ENCODE measurements at regions not wholly inside any gene's neighbourhood (a gene's known extent, or its start where the extent isn't known, plus 50 kb on each side); places are given as distances from the start of the nearest gene placed in this dataset.

DNA sequence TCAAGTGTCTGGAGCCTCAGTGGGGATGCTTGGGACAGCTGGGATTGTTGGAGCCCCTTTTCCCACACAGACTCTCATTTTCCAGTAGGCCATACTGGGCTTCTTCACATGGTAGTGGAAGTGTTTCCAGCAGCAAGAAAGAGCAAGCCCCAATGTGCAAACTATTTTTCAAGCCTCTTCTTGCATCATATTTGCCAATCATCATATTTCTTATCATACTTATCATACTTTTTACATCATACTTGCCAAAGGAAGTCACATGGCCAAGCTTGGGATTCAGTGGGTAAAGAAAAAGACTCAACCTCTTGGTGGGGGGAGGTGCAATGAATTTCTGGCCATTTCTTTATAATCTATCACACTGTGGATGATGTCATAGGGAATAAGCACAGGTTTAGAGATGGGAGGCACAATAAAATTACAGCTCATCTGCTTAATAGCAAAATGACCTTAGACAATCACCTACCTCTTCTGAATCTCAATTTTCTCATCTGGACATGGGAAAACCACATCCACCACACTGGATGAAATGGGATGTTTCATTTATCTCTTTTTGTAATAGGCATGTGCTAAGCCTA, 174.2 kb downstream of the MID1IP1 start:
- H3K27me3 ChIP-seq (ENCODE audit: control insufficient read depth, insufficient read depth, low read length): no peaks in the 10 kb centered on the region
- H3K36me3 ChIP-seq (ENCODE audit: control insufficient read depth, insufficient read depth, low read length): no peaks in the 10 kb centered on the region

DNA sequence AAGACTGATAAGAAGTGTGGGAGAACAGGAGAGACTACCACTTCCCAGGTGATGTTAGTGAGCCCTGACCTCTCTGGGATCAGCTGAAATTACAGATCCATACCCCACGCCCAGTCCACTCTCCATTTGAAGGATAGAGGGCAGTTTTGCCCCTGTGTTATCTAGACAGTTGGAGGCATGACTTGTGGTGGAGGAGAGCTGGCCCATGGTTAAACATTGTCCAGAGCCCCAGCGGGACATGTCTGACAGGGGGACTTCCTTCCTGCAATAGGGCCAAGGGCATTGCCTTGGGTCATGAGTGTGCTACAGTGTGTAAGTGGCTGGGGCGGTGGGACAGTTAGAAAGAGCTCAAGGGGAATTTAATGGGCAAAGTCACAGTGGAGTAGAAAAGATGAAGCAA, 181.1 kb downstream of the MID1IP1 start:
- H3K4me1 ChIP-seq (ENCODE audit: control insufficient read depth, insufficient read depth, low read length): no peaks in the 10 kb centered on the region
- no peaks in the 10 kb centered on the region for H3K27me3 ChIP-seq (ENCODE audit: control insufficient read depth, insufficient read depth, low read length)
- H3K9ac ChIP-seq (ENCODE audit: low read depth, low read length): no peak overlapping the region
- H3K4me3 ChIP-seq (ENCODE audit: low read depth, low read length): no peak overlapping the region
- no peaks in the 10 kb centered on the region for H3K9me3 ChIP-seq (ENCODE audit: control insufficient read depth, insufficient read depth, low read length)
- no peaks in the 10 kb centered on the region for H3K36me3 ChIP-seq (ENCODE audit: control insufficient read depth, insufficient read depth, low read length)

More for the DNA sequence above, 174.2 kb downstream of the MID1IP1 start:
- Histone ChIP-seq H3K4me1 (ENCODE audit: control insufficient read depth, insufficient read depth, low read length) (no peaks in the 10 kb centered on the region), H3K9me3 (ENCODE audit: control insufficient read depth, insufficient read depth, low read length) (no peaks in the 10 kb centered on the region), H3K4me3 (ENCODE audit: low read depth, low read length) (no peak overlapping the region), H3K9ac (ENCODE audit: low read depth, low read length) (no peak overlapping the region)

DNA sequence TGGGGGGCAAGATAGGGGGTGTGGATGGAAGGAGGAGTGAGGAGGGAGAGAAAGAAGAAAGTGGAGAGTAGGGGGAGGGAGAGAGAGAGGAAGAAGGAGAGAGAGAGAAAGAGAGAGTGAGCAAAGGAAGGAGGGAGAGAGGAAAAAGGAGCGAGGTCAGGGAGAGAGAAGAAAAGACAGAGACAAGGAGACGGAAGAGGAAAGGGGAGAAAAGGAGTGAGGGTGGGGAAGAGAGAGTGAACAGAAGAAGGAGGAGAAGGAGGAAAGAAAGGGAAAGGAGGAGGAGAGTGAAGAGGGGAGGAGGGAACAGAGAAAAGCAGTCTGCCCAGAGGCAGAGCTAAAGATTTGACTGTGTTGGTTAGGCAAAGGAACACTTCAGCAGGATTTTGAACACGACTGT, 181.6 kb downstream of the MID1IP1 start:
- Histone ChIP-seq H3K27me3 (ENCODE audit: control insufficient read depth, insufficient read depth, low read length) (no peaks in the 10 kb centered on the region), H3K4me3 (ENCODE audit: low read depth, low read length) (no peak overlapping the region)

DNA sequence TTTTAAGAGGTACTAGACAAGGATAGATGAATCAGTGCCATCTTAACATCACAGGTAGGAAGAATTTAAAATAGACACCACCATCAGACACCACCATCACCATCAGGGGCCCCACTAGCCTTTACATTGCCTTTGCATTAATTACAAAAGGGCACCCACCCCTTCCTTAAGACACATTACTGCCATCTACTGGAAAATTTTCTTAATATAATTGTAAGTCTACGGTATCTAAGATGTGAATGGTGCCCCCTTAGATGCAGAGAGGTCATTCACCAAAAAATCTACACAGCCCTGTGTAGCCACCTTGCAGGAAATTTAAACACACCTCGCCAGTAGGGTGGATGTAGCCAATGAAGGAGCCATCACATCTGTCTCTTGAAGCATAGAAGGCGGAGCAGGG, 184.1 kb downstream of the MID1IP1 start:
- H3K36me3 ChIP-seq (ENCODE audit: control insufficient read depth, insufficient read depth, low read length): no peaks in the 10 kb centered on the region
- H3K4me1 ChIP-seq (ENCODE audit: control insufficient read depth, insufficient read depth, low read length): no peaks in the 10 kb centered on the region
- no peak overlapping the region for H3K9ac ChIP-seq (ENCODE audit: low read depth, low read length)
- no peak overlapping the region for H3K4me3 ChIP-seq (ENCODE audit: low read depth, low read length)
- H3K27me3 ChIP-seq (ENCODE audit: control insufficient read depth, insufficient read depth, low read length): no peaks in the 10 kb centered on the region
- peaks cover 3% of the 10 kb centered on the region for H3K9me3 ChIP-seq (ENCODE audit: control insufficient read depth, insufficient read depth, low read length)

More for the DNA sequence above, 181.6 kb downstream of the MID1IP1 start:
- H3K9ac ChIP-seq (ENCODE audit: low read depth, low read length): no peak overlapping the region
- no peaks in the 10 kb centered on the region for H3K36me3 ChIP-seq (ENCODE audit: control insufficient read depth, insufficient read depth, low read length)
- peaks cover 2% of the 10 kb centered on the region for H3K9me3 ChIP-seq (ENCODE audit: control insufficient read depth, insufficient read depth, low read length)
- H3K4me1 ChIP-seq (ENCODE audit: control insufficient read depth, insufficient read depth, low read length): no peaks in the 10 kb centered on the region

DNA sequence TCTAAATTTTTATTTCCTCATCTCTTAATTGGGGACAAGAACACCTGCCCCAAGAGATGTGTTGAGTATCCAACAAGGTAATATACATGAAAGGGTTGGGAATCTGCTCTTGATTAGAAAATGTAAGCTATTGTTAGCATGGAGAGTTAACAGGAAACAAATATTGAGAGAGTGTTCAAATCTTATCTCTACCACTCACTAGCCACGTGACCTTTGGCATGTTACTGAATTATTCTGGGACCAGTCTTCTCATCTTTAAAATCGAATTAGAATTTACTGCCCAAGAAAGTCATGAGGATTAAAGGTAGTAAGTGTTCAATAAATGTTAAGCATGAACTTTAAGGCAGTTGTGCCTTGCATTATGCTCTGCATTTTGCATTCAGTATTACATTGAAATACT, 184.7 kb downstream of the MID1IP1 start:
- Histone ChIP-seq H3K36me3 (ENCODE audit: control insufficient read depth, insufficient read depth, low read length) (no peaks in the 10 kb centered on the region), H3K9me3 (ENCODE audit: control insufficient read depth, insufficient read depth, low read length) (peaks cover 3% of the 10 kb centered on the region), H3K4me1 (ENCODE audit: control insufficient read depth, insufficient read depth, low read length) (no peaks in the 10 kb centered on the region), H3K9ac (ENCODE audit: low read depth, low read length) (no peak overlapping the region), H3K27me3 (ENCODE audit: control insufficient read depth, insufficient read depth, low read length) (no peaks in the 10 kb centered on the region), H3K4me3 (ENCODE audit: low read depth, low read length) (no peak overlapping the region)

DNA sequence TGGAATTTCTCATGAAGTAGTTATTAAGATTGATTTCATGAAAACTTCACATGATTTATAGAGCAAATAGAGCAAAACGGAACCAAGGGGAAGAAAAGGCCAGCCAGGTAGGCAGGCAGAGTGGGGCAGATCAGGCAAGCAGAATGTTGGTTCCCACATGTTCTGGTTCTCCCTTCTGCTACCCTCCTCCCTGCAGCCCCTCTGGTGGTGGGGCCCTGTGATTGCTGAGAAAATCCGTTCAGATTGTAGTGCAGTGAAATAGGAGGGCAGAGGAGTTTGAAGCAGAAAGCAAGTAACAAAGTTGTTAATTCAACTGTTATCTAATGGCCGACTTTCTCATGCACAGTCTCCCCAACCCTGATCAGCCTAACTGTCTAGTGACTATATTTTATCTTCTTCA, 185.3 kb downstream of the MID1IP1 start:
- Histone ChIP-seq H3K4me1 (ENCODE audit: control insufficient read depth, insufficient read depth, low read length) (no peaks in the 10 kb centered on the region), H3K36me3 (ENCODE audit: control insufficient read depth, insufficient read depth, low read length) (no peaks in the 10 kb centered on the region), H3K9ac (ENCODE audit: low read depth, low read length) (no peak overlapping the region), H3K9me3 (ENCODE audit: control insufficient read depth, insufficient read depth, low read length) (peaks cover 3% of the 10 kb centered on the region), H3K4me3 (ENCODE audit: low read depth, low read length) (no peak overlapping the region), H3K27me3 (ENCODE audit: control insufficient read depth, insufficient read depth, low read length) (no peaks in the 10 kb centered on the region)

DNA sequence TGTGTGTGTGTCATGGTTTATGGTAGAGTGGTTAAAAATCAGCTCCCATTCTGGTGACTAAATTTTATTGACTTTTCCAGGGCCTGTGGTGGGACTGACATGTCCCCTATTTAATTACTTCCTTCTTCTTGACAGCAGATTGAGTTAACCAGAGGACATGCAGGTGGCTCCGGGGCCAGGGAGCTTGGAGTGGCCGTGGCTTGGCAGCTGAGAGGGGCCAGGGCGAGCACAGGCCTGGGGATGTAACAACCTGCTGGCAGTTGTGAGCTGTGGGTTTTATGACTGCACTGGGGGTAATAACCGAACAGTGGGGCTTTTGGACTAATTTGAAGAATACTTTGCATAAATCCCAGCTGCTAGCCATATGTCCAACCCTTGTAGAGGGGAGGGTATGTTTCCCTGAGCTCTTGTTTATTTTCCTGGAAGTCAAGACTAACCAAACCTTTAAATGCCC, 186.0 kb downstream of the MID1IP1 start:
- H3K4me3 ChIP-seq (ENCODE audit: low read depth, low read length): no peak overlapping the region
- H3K4me1 ChIP-seq (ENCODE audit: control insufficient read depth, insufficient read depth, low read length): no peaks in the 10 kb centered on the region
- H3K9ac ChIP-seq (ENCODE audit: low read depth, low read length): no peak overlapping the region
- no peaks in the 10 kb centered on the region for H3K27me3 ChIP-seq (ENCODE audit: control insufficient read depth, insufficient read depth, low read length)
- no peaks in the 10 kb centered on the region for H3K36me3 ChIP-seq (ENCODE audit: control insufficient read depth, insufficient read depth, low read length)
- H3K9me3 ChIP-seq (ENCODE audit: control insufficient read depth, insufficient read depth, low read length): peaks cover 3% of the 10 kb centered on the region

DNA sequence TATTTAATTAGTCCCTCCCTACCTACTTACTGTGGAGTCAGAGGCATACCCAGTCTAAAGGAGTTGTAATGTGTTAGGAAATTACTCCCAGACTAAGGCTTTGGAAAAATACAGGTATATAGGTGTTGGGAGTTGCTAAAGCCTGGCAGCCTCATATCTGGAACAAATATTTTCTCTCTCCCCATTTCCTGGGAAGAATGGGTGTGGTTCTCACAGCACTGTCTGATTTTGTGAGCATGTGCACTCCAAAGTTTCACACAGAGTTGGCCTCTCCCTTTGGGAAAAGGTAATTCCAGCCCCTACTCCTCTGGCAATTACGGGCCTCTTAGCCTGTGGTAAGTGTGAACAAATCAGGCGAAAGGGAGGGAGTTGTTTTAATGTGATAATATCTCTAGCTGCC, 187.0 kb downstream of the MID1IP1 start:
- H3K9ac ChIP-seq (ENCODE audit: low read depth, low read length): no peak overlapping the region
- no peaks in the 10 kb centered on the region for H3K4me1 ChIP-seq (ENCODE audit: control insufficient read depth, insufficient read depth, low read length)
- H3K27me3 ChIP-seq (ENCODE audit: control insufficient read depth, insufficient read depth, low read length): no peaks in the 10 kb centered on the region
- H3K4me3 ChIP-seq (ENCODE audit: low read depth, low read length): no peak overlapping the region
- peaks cover 3% of the 10 kb centered on the region for H3K9me3 ChIP-seq (ENCODE audit: control insufficient read depth, insufficient read depth, low read length)
- H3K36me3 ChIP-seq (ENCODE audit: control insufficient read depth, insufficient read depth, low read length): no peaks in the 10 kb centered on the region

DNA sequence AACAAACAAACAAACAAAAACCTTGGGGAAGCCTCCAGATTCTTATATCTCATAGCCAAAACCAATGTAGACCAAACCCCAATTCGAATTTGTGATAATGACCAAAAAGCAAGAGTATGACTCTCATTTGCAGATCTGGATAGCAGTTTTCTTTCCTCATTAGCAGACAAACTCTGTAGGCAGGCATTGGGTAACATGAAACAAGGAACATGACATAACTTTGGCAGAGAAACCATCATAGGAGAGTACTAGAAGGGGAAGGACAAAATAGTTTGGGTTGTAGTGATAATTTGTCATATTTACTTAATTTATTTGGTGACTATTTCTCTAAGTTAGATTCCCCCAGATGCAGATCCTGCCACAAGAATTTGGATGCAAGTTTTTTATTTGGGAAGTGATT, 187.8 kb downstream of the MID1IP1 start:
- H3K36me3 ChIP-seq (ENCODE audit: control insufficient read depth, insufficient read depth, low read length): no peaks in the 10 kb centered on the region
- H3K9ac ChIP-seq (ENCODE audit: low read depth, low read length): no peak overlapping the region
- H3K4me1 ChIP-seq (ENCODE audit: control insufficient read depth, insufficient read depth, low read length): no peaks in the 10 kb centered on the region
- H3K9me3 ChIP-seq (ENCODE audit: control insufficient read depth, insufficient read depth, low read length): peaks cover 3% of the 10 kb centered on the region
- H3K4me3 ChIP-seq (ENCODE audit: low read depth, low read length): no peak overlapping the region
- H3K27me3 ChIP-seq (ENCODE audit: control insufficient read depth, insufficient read depth, low read length): no peaks in the 10 kb centered on the region

DNA sequence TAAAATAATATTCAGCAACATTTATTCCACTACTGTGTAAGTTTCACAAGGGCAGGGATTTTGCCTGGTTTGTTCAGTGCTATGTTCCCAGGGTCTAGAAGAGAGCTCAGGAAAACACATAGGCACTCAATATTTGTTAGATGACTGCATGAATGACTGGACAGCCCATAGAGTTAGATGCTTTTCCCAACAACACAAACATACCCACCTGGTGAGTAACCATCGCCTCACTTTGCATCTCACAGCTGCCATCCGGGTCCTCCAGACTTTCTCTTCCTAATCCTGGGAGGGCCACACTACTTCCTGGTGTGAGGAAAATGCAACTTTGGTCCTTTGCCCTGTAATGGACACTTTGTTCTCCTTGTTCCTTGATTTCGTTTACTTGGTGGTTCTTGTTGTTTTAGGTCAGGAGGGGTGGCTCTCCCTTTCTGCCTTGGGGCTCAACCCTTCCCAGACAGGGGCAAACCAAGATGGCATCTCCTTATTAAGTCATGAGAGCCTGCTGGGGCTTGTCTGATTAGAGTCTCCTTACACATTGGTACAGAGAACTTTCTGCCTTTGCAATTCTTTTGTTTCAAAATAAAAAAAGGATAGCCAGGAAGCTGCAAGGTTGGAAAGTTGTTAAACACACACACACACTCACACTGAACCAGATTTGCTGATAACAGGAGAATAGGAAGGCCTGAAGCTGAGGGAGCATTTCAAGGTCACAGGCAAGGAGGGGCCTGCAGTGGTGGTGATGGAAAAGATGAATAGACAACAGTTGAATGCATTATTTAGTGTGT, 190.6 kb downstream of the MID1IP1 start:
- Histone ChIP-seq H3K36me3 (ENCODE audit: control insufficient read depth, insufficient read depth, low read length) (no peaks in the 10 kb centered on the region), H3K4me1 (ENCODE audit: control insufficient read depth, insufficient read depth, low read length) (no peaks in the 10 kb centered on the region), H3K4me3 (ENCODE audit: low read depth, low read length) (no peak overlapping the region), H3K9me3 (ENCODE audit: control insufficient read depth, insufficient read depth, low read length) (peaks cover 3% of the 10 kb centered on the region), H3K27me3 (ENCODE audit: control insufficient read depth, insufficient read depth, low read length) (no peaks in the 10 kb centered on the region), H3K9ac (ENCODE audit: low read depth, low read length) (no peak overlapping the region)

DNA sequence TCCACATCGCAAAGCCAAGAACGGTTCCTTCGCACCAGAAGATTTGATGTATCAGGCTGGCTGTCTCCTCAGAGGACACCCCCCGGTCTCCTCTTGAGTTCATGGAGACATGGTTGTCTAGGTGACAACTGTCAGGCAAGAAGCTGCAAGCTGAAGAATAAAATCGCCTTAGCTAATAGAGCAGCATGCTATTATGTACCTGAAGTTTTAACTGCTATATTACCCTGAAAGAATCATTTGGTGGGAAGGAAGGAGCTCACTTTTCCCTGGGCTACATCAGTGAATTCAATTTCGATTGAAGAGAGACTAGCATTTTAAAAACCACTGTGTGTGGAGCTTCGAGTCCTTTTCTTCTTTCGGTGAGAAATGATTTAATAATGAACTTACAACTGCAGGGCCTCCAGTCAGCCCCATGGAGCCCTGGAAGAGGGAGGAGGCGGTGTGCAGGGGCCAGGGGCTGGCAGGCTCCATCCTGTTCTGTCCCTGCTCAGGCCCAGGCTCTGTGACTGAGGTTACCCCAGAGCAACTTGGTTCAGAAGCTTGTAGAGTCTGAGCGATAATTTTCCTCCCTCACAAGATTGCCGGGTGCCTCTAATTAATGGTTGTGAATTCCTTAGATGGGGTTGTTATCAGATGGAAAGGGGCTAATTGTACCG, 191.3 kb downstream of the MID1IP1 start:
- Histone ChIP-seq H3K27me3 (ENCODE audit: control insufficient read depth, insufficient read depth, low read length) (no peaks in the 10 kb centered on the region), H3K9ac (ENCODE audit: low read depth, low read length) (no peak overlapping the region), H3K36me3 (ENCODE audit: control insufficient read depth, insufficient read depth, low read length) (no peaks in the 10 kb centered on the region), H3K9me3 (ENCODE audit: control insufficient read depth, insufficient read depth, low read length) (peaks cover 3% of the 10 kb centered on the region), H3K4me3 (ENCODE audit: low read depth, low read length) (no peak overlapping the region), H3K4me1 (ENCODE audit: control insufficient read depth, insufficient read depth, low read length) (no peaks in the 10 kb centered on the region)

DNA sequence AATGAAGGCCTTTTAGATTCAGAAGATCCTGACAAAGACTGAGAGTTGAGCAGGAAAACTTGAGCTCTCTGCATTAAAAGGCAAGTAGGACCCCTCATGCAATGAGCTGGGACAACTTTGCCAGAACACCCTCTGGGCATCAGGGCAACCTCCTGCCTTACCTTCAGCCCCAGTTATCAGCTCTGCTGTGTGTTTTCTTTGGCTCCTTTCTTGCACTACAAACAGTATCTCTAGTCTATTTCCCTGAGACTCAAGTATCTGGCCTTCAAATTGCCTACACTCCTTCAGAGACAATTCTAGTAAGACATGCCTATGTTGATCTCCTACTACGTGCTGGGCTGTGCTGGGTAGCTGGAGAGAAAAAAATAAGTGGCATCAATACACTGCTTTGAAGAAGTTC, 192.2 kb downstream of the MID1IP1 start:
- no peak overlapping the region for H3K4me3 ChIP-seq (ENCODE audit: low read depth, low read length)
- H3K9me3 ChIP-seq (ENCODE audit: control insufficient read depth, insufficient read depth, low read length): no peaks in the 10 kb centered on the region
- no peaks in the 10 kb centered on the region for H3K36me3 ChIP-seq (ENCODE audit: control insufficient read depth, insufficient read depth, low read length)
- H3K9ac ChIP-seq (ENCODE audit: low read depth, low read length): no peak overlapping the region
- no peaks in the 10 kb centered on the region for H3K27me3 ChIP-seq (ENCODE audit: control insufficient read depth, insufficient read depth, low read length)
- no peaks in the 10 kb centered on the region for H3K4me1 ChIP-seq (ENCODE audit: control insufficient read depth, insufficient read depth, low read length)
